ENCODE measurements at regions not wholly inside any gene's neighbourhood (a gene's known extent, or its start where the extent isn't known, plus 50 kb on each side); places are given as distances from the start of the nearest gene placed in this dataset.

DNA sequence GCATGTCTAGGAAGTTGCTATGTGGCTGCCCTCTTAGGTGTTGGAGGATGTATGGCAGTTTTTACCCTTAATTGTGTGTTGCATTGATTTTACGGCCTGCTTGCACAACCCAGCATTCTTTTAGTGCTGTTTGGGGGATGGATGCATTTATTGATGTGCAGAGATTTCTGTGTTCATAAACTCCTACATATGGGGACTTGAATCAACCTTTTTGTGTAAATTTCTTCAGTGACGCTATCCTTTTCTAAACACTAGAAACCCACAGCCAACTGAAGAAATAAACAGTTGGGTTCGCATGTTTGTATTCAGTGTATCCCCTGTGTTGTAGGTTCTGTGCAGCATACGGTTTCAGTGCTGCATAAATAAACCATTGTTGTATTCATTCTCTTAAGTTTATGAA is 263.7 kb downstream of the RASEF start:
- WGBS (ENCODE audit: missing lambda C conversion rate), result 38% methylated on average over 4 of the region's 4 CpGs

DNA sequence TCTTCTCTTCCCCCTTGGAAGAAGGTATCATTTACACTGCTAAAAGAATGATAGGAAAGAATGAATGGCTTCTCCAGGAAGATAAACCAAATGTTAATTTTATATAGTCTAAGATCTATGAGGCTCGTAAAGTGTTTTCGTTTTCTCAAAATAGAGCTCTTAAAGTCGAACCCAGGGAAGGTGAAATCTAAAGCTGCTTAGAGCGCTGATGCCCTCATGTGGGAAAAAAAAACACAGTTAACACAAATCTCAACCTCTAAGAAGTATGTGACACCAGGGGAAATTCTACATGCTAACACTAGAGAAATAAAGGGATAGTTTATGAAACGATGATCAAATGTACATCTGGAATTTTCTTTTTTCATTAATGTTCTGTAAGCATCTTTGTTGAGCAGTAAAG is 257.9 kb downstream of the RASEF start:
- no peak for FAIRE-seq
- TF ChIP-seq RAD21 (conservative IDR thresholded peaks at IDR 0.05 in 1 of 2, IDR thresholded peaks at IDR 0.05 in 1 of 2) (0 out of 5 replicates have a peak, but pooled peaks of 1 of the 2 experiments have one; percentile 19), NFE2L2 (conservative IDR thresholded peaks at IDR 0.05; ENCODE audit: low read length) (no peak)
- CTCF ChIA-PET, result interaction anchor here (1.1 kb wide), 1 partner anchor 19 kb away, joined by 3 read pairs; no protein-coding TSS in a partner anchor

More for the DNA sequence above, 263.7 kb downstream of the RASEF start:
- Histone ChIP-seq H3K27ac (no peak overlapping the region), H3K9me3 (no peaks in the 10 kb centered on the region), H3K4me1 (no peaks in the 10 kb centered on the region), H3K4me2 (no peak overlapping the region), H3K4me3 (no peak overlapping the region)
- no peak for ATAC-seq
- no peak for DNase-seq (ENCODE audit: low read depth in 1 of 2, low spot score in 1 of 2)
- TF ChIP-seq CBX8 (IDR thresholded peaks at IDR 0.05), result no peak
- TF ChIP-seq KDM5A (IDR thresholded peaks at IDR 0.05), result no peak
- TF ChIP-seq, protein P1, sequence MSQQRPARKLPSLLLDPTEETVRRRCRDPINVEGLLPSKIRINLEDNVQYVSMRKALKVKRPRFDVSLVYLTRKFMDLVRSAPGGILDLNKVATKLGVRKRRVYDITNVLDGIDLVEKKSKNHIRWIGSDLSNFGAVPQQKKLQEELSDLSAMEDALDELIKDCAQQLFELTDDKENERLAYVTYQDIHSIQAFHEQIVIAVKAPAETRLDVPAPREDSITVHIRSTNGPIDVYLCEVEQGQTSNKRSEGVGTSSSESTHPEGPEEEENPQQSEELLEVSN (IDR thresholded peaks at IDR 0.05; ENCODE audit: borderline replicate concordance, low read depth), result no peak
- no peak for TF ChIP-seq KDM1A (IDR thresholded peaks at IDR 0.05; ENCODE audit: low read depth)
- TF ChIP-seq, protein P2, sequence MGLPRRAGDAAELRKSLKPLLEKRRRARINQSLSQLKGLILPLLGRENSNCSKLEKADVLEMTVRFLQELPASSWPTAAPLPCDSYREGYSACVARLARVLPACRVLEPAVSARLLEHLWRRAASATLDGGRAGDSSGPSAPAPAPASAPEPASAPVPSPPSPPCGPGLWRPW (IDR thresholded peaks at IDR 0.05), result no peak
- TF ChIP-seq RARB (CRISPR knock-in tag; IDR thresholded peaks at IDR 0.05), result no peak
- TF ChIP-seq ZFP36 (IDR thresholded peaks at IDR 0.05; ENCODE audit: borderline replicate concordance, partially characterized antibody), result no peak
- TF ChIP-seq SREBF2 (IDR thresholded peaks at IDR 0.05), result no peak
- no peak for TF ChIP-seq FOXS1 (CRISPR knock-in tag; IDR thresholded peaks at IDR 0.05)
- no peak for TF ChIP-seq TFCP2L1 (CRISPR knock-in tag; IDR thresholded peaks at IDR 0.05)
- no peak for TF ChIP-seq RCOR1 (IDR thresholded peaks at IDR 0.05; ENCODE audit: low read depth, low read length)
- no peak for TF ChIP-seq FOSB (CRISPR knock-in tag; IDR thresholded peaks at IDR 0.05)
- CTCF ChIA-PET, result no interaction called here
- POLR2A ChIA-PET, result no interaction called here
- FAIRE-seq, result no peak

DNA sequence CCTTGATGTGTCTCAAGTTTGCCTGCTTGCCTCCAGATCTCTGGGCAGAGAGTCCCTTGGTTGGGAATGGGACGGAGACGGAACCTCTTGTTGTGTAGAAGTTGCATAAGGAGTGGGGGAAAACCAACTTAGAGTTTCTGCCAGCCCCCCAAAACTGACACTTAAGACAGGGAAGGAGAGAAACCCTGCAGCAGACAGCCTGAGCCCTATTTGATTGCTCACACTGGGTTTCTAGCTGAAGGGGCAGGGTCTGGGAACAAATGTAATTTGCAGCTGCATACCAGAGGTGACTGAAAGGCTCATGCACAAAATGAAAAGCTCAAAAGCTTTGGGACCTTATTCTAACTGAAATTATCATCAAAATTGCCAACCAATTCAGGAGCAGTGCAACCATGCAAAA is 254.5 kb downstream of the RASEF start:
- ATAC-seq (no peak), FAIRE-seq (no peak), DNase-seq (ENCODE audit: low read depth in 1 of 2, low spot score in 1 of 2) (no peak)
- Histone ChIP-seq H3K4me2 (no peak overlapping the region), H3K27ac (no peak overlapping the region), H3K9me3 (no peaks in the 10 kb centered on the region; the same call in 2 of the 3 replicates), H3K4me3 (no peak overlapping the region), H3K4me1 (peaks cover 3% of the 10 kb centered on the region; the same call in 1 of the 3 replicates)
- ChIA-PET CTCF (no interaction called here), POLR2A (no interaction called here)
- WGBS (ENCODE audit: missing lambda C conversion rate), result 86% methylated on average over 2 of the region's 2 CpGs
- TF ChIP-seq EP300 (IDR thresholded peaks at IDR 0.05), result no peak
- no peak for TF ChIP-seq KDM5A (IDR thresholded peaks at IDR 0.05)
- TF ChIP-seq ZFP36 (IDR thresholded peaks at IDR 0.05; ENCODE audit: borderline replicate concordance, partially characterized antibody), result no peak
- TF ChIP-seq, protein P3, sequence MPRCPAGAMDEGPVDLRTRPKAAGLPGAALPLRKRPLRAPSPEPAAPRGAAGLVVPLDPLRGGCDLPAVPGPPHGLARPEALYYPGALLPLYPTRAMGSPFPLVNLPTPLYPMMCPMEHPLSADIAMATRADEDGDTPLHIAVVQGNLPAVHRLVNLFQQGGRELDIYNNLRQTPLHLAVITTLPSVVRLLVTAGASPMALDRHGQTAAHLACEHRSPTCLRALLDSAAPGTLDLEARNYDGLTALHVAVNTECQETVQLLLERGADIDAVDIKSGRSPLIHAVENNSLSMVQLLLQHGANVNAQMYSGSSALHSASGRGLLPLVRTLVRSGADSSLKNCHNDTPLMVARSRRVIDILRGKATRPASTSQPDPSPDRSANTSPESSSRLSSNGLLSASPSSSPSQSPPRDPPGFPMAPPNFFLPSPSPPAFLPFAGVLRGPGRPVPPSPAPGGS (IDR thresholded peaks at IDR 0.05), result no peak
- TF ChIP-seq, protein P4, sequence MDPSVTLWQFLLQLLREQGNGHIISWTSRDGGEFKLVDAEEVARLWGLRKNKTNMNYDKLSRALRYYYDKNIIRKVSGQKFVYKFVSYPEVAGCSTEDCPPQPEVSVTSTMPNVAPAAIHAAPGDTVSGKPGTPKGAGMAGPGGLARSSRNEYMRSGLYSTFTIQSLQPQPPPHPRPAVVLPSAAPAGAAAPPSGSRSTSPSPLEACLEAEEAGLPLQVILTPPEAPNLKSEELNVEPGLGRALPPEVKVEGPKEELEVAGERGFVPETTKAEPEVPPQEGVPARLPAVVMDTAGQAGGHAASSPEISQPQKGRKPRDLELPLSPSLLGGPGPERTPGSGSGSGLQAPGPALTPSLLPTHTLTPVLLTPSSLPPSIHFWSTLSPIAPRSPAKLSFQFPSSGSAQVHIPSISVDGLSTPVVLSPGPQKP (IDR thresholded peaks at IDR 0.05; ENCODE audit: low read depth, low read length), result no peak
- no peak for TF ChIP-seq ZC3H11A (IDR thresholded peaks at IDR 0.05)
- TF ChIP-seq JUN (IDR thresholded peaks at IDR 0.05), result no peak
- TF ChIP-seq POLR2A (IDR thresholded peaks at IDR 0.05; ENCODE audit: low read length), result no peak
- no peak for TF ChIP-seq CHD4 (IDR thresholded peaks at IDR 0.05; ENCODE audit: borderline replicate concordance)
- no peak for TF ChIP-seq GATA3 (IDR thresholded peaks at IDR 0.05; ENCODE audit: borderline replicate concordance)
- TF ChIP-seq, protein P2 (IDR thresholded peaks at IDR 0.05), result no peak
- no peak for TF ChIP-seq HOXB13 (CRISPR knock-in tag; IDR thresholded peaks at IDR 0.05; ENCODE audit: low read depth)
- TF ChIP-seq EHMT2 (IDR thresholded peaks at IDR 0.05; ENCODE audit: low read depth), result no peak
- TF ChIP-seq NFE2L2 (conservative IDR thresholded peaks at IDR 0.05; ENCODE audit: low read length), result no peak

More for the DNA sequence above, 257.9 kb downstream of the RASEF start:
- H3K4me2 ChIP-seq, result no peak overlapping the region
- ATAC-seq (no peak), DNase-seq (ENCODE audit: low read depth in 1 of 2, low spot score in 1 of 2) (no peak)
- POLR2A ChIA-PET, result no interaction called here
- H3K4me1 ChIP-seq, result no peaks in the 10 kb centered on the region
- H3K27ac ChIP-seq, result no peak overlapping the region
- no peak overlapping the region for H3K4me3 ChIP-seq
- whole genome bisulfite sequencing (ENCODE audit: missing lambda C conversion rate), result 21% methylated on average over 5 of the region's 5 CpGs
- H3K9me3 ChIP-seq, result no peaks in the 10 kb centered on the region

All from A549 (cell line).